HG03064 (cell line): ENCODE measurements at regions not wholly inside any gene's neighbourhood (a gene's known extent, or its start where the extent isn't known, plus 50 kb on each side); places are given as distances from the start of the nearest gene placed in this dataset.
A peak's percentile ranks its signal among the peaks of the same experiment; 100 is the strongest.

Experiments
- ATAC-seq: cut with Tn5 transposase; IDR thresholded peaks from one replicate; pipeline ENCODE4 v1.9.1; 2021; ENCODE audit warnings: low read depth; ENCODE audit not compliant: unreplicated experiment

DNA sequence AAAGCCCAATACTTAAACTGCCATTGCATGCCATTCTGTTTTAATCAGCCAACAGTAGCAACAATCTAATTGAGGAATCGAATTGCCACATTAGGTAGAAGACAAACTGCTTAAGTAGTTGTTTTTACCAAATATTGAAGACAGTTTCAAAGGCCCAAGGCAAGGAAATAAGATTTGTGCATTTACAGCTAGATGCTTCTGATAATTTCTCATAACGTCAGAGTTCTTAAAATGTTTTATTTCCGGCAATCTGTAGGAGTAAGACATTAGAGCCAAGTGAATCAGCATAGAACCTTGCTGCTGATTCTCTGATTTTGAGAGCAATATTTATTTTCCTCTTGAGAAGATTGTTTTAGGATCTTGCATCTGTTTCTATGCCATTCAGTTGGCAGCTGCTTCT, 174.3 kb downstream of the RBM43 start:
- ATAC-seq = no peak

DNA sequence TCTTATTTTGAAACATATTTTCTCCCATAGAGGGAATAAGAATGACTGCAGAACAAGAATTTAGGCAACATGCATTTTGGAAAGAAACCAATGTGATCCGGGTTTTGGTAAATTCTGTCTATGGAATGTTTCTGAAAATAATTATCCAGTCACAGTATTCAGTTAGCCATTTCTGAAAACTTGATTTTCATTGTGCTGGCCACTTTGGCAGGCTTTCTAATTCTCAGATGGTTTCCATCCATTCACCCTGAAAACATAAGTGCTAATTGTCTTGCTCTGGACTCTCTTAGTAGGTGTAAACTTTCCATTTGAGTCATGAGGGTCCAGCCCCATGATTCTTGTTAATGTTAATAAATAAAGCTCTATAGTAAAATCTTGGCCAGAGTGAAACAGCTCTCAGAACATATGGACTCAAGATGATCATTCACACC, 176.5 kb downstream of the RBM43 start:
- no peak for ATAC-seq

DNA sequence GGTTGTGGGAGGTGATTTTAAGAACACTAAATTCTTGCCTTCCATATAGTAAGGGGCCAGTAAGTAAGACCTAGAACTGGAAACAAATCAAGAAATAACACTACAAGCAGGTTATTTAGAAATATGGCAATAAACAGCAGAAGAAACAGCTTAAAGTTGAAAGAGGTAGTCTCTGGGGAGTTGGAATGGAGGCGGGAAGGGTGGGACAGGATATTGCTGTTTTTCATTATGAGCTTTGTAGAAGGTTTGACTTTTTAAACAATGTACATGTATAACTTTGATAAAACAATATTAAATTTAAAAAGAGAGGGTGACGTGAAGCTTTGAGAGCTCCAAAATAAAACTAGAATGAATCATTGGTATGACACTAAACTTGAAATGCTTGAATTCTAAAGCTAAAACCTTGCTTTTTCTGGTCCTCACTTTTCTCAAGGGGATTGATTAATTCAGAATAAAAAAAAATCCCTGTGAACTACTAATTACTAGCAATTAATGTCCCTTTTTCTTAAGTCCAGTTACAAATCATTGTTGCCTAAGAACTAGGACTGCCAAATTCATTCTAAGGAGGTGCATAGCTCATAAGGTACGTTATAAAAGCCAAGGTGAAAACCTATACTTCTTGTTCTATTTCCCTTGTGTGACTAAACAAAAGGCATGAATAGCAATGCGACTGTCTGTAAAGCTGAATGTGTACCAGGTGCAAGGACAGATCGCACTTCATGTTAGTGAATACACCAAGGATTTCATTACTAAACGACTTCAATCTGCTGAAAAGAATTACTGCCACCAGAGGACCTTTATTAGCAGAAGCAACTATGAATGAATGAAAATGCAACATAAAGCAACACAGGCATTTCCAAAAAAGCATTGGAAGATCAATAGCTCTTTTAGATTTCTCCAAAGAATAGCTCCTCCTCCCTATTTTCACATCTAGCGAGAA, 177.5 kb downstream of the RBM43 start:
- ATAC-seq = no peak

DNA sequence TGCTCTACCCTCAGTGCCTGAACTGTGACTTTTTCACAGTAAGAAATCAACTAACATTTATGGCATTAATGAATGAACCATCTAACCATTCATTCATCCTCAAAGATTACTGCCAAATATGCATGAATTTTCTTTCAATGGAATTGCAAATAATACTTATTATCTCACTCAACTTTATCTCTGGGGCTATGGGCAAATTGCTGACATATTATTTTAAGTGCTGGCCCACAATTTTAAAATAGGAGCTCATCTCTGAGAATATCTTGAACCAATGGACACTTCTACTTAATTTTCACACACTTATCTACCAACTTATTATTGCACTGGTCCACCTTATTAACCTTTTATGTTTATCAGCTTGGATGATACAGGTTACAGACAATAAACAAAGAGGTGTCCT, 182.8 kb downstream of the RBM43 start:
- ATAC-seq = no peak

DNA sequence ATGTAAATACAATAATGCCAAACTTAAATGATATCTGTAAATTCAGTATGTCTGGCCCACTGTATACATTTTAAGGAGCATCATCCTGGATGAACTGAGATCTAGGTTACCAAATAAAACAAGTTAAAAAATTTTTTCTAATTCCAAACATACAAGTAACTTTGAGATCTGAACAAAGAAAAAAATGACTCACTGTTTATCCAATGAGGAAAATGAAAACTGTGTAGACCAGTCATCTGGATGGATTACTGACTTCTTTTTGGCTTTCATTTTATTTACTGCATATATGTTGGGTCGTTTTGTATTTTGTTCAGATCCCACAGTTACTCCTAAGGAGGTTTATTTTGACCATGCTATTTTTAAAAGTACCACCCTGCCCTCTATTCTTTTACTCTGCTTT, 189.8 kb downstream of the RBM43 start:
- no peak for ATAC-seq

DNA sequence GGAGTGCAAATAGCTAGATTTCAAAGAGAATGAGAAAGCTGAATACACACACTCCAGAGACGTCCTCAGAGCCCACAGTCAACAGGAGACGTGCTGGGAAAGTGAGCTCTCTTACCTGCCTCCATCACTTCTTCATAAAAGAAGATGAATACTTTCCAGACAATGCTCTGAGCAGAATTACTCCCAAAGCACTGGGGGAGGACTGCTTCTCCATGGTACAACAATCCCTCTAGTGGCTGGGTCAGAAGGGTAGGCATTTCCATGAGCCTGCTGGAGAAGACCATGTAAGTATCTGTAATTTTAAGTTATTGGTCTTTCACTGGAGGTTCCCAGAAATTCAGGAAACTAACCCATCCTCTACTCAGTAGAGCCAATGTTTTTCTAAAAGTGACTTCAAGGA, 190.3 kb downstream of the RBM43 start:
- ATAC-seq = no peak

DNA sequence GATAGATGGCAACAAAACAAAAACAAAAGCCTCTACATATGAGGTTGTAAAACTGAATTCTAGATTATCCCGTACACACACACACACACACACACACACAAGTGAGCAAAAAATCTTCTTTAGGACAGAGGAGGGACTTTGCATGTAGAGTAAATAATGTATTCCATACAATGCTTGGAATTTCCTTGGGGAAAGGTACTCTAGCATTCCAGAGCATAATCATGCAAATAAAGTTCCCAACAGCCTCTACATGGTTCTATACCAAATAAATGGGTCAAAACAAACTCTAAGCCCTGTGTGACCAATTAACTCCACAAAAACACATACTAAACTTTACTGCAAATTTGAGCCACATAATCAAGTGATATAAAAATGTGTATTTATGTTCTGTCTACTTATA, 191.4 kb downstream of the RBM43 start:
- ATAC-seq = no peak

DNA sequence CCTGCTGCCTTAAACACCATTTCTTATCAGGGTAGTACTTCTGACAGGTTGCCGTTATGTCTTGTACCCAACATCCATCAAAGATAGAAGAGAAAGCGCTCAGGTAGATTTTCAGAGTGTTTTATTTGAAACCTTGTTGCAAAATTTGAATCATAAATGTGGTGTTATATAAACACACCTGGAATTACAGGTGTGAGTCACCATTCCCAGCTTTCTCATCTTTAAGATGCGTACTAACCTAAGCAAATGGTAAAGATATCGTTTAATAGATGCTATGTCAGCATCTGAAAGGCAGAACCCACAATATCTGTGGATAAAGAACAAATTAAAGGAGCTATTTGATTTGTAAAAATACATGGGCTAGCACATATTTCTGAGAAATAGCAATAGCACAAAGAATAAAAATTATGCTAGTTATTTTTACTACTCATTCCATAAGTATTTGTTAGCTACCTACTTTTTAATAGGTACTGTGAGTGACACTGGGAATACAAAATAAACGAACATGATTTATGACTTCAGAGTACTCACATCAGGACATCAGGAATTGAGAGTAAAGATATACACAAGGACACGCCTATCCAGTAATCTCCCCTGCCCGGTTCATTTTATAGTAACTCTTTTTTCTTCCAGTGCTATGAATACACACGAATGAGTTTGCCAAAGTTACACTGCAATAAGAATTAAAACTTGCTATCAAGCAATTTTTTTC, 193.8 kb downstream of the RBM43 start:
- no peak for ATAC-seq

DNA sequence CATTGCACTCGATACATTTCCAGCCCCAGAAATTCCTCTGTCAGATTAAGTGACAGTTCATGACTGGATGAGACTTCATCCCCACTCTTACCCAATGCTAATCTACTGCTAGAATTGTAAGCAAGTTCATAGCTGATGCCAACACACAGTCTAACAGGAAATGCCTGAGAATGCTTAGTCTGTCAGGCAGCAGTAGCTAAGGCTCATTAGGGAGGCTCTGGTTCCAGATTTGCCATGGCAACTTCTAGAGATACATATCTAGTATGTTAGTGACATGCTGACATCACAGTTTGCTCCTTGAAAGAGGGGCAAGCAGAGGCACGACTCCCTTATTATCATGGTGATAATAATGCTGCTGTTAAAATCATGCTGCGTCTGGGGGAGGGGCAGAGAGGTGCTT, 198.4 kb downstream of the RBM43 start:
- no peak for ATAC-seq

DNA sequence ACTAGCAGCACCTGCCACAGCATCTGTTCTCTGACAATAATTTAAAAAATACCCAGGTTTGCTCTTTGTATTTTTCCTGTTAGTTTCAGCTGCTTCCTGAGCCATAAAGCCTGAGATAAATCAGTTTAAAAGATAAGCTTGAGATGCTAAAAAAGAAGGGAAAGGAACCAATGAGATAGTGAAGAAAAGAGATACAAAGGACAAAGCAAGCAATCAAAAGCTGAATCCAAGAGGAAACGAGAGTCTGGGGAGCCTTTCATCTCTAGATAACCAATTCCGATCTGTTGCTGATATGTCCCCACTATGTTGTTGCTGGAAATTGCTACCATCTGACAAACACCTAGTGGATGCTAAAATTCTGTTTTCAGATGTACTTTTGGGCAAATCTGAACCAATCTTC, 201.4 kb downstream of the RBM43 start:
- ATAC-seq = no peak

DNA sequence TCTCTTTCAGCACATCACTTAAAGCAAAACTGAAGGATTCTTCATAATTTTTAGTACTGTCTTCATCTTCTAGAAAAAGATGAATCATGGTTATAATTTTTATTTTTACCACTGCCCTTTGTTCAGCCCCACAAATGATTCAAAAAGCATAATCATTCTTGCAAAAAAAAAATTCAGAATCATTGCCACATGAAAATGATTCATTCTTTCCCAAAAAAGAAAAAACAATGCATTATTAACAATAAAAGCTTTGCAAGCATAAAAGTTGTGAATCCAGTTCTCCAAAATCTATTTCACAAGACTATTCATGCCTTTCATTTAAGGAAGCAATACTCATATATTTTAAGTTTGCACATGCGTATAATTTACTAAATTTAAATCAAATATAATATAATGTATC, 204.8 kb downstream of the RBM43 start:
- no peak for ATAC-seq

DNA sequence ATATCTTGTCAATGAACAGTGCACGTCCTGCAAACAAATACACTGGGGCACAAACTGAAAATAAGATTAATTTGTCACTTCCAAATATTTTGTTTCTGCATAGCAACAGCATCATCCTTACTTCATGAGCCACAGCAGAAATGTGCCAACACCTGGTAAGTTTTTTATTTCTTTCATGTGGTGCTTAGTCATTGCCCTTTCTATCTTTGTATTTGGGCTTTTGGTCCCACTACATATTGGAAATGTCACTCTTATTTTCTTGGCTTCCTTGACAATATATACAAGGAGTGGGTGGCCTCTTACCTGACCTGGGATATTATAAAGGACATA, 208.0 kb downstream of the RBM43 start:
- no peak for ATAC-seq

DNA sequence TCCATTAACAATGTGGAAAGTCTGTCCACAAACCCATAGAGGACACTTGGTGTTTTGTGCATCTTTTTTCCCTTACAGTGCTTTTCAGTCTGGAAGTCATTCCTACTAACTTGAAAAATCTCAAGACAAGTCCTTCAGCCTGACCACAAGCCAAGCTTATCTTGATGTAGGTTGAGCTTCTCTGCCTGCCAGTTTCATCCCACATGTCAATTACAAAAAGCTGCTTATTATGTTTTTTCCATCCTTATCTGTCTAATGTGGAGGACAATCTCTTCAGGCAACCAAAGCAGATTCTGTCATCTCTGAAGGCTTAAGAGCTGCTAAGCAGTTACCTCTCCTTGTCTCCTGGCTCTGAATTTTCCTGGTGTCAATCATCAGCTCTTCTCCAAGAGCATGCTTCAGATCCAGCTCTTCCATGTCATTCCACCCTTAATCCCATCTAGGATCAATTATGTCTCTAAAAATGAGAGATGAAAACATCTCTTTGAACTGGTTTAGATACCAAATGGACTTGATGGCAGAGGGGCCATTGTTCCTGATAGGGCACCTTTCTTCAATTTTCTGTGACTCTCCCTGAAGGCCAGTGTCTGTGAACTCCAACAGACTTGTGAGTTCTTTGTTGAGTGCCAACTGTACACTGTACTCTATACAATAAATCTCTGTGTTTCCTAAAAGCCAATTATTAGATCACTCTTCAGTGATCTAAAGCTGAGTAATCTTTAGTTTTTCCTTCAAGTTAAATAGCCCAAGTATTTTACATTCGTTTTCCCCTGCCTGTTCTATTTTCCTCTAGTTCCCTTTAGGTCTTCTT, 208.6 kb downstream of the RBM43 start:
- ATAC-seq = no peak

DNA sequence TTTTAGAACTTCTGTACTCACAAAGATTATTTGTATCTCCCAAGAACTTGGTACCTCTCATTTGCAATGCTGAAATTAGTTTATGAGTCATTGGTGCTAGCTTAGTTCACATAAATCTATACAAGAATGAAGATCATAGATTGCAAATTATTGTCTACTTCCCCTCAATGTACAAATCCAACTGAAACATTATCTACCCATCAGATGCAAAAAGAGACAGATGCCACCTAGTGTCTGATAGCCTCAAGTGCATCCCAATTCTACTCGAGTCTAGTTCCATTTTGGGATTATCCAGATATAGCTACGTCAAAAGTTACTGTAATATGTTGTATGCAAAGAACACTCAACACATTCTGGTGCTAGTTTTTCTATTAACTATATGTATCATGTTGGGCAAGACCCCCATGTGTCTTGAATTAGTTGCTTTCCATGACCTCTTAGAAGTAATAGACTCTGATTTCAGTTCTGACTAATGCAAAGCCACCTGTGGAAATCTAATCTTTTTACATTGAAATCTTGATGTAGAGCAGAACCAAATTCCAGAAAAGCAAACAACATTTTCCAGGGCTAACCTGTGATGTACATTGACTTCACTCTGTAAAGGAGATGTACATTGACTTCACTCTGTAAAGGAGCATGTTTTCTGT, 210.0 kb downstream of the RBM43 start:
- ATAC-seq = peak; percentile 84

DNA sequence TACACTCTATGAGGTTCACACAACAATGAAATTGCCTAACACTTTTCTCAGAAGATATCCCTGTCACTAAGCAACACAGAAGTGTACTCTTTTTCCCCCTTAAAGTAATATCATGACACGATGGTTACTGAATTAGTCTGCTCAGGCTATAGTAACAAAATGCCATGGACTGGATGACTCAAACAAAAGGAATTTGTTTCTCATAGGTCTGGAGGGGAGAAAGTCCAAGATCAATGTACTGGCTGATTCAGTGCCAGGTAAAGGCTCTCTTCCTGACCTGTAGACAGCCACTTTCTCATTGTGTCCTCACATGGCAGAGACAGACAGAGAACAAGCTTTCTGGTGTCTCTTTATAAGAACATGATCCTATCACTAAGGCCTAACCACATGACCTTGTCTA, 211.9 kb downstream of the RBM43 start:
- ATAC-seq = no peak

DNA sequence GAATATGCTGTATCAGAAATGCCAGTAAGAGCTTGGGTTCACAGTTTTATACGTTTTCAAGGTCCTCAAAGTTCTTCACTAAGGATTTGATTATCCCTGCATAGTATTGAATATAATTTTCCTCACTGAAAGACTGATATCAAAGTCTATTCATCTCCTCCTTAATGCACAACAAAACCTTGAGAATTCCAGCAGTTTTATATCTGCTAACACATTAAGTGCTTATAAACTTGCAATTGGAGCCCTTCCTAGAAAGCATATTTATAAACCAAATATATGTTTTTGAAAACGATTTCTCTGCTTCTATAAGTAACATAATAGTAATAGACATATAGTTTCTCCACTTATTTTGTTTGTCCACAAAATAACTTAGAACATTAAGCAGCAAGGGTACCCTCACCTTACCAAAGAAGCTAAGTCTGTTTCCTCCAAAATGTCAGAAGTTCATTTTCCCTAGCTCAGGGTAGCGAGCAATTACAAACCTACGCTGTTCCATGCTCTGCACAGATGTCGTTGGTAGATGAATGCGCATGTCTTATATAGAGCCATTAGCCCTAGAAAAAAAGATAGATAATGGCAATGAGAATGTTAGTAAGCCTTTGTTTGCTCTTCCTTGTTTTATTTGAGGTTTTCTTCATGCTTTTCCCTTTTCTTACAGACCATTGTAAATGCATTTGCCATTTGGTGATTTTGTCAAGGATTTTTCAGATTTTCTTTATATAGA, 213.2 kb downstream of the RBM43 start:
- no peak for ATAC-seq

DNA sequence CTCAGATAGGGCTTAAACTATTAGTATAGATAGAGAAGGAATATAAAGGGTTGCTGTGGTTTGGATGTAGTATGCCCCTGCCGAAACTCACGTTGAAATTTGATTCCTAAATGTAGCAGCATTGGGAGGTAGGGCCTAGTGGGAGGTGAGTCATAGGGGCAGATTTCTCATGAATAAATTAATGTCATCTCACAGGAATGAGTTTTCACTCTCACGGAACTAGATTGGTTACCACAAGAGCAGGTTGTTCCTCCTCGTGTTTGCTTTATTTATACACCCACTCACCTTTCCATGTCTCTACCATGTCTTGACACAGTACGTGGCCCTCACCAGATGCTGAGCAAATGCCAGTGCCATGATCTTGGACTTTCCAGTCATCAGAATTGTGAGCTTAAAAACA, 218.2 kb downstream of the RBM43 start:
- ATAC-seq = no peak

DNA sequence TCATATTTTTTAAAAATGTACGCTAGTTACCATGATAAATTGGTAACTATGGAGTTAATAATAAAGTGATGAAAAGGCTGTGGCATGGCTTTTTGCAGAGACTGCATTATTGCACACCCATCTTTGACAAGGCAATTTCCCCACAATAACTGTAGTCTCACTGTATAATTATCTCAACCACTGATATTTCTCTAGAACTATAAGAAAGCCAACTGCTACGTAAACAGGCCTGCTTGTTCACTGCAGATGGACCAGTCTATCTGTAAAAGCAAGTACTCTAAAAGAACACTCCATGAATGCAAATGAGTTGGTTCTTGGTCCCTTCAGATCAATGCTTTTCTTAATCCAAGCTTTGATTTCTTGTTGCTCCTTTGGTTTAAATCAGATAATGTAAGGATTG, 218.7 kb downstream of the RBM43 start:
- ATAC-seq = no peak

DNA sequence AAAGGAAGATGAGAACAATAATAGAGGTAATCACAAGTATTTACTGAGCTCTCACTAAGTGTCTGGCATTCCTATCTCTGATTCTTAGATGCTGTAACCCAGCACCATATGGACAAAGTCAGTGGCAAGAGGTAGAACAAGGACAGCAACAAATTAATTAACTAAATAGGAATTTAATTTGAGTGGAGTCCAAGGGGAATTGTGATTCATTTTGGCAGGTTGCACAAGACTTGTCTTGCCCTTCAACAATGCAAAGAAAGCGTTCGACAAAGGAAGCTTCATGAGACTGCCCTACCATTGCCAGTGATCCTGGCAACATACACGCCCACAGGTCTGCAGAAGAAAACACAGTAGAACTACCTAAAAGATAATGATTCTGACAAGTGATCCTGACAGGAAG, 221.6 kb downstream of the RBM43 start:
- ATAC-seq = no peak

DNA sequence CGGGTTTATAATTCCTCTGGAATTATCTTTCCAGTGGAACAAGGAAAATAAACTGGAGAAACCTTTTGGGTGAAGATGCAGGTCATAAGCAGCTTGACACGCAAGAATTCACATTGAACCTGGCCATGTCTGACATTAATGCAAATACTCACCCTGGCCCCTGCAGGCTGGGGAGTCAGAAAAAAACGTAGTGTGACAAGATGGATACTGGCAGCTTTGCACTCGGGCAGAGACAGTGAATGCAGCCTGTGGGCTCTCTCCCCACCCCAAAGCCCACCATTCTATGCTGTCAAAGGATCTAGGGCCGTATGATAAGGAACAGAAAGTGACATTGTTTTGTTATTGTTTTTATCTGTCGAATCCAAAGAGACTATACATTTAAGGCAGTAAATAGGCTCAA, 223.1 kb downstream of the RBM43 start:
- no peak for ATAC-seq
